Esophagus squamous epithelium (tissue), 5 donors: ENCODE measurements at regions not wholly inside any gene's neighbourhood (a gene's known extent, or its start where the extent isn't known, plus 50 kb on each side); places are given as distances from the start of the nearest gene placed in this dataset.

Experiments used
- DNase-seq: peaks from one replicate; lab custom pipeline; 2025; lab: John Stamatoyannopoulos, UW
- H3K27ac ChIP-seq, 4 donors: fragments of 200-600 bp; sonication (generic); one replicate each; pipeline ENCODE4 v1.5.1; 2016 to 2019; ENCODE audit warnings: mild to moderate bottlenecking in 1 of 4
- H3K27me3 ChIP-seq, 4 donors: fragments of 200-600 bp; sonication (generic); 1 replicate in 3 of 4; 2 replicates in 1 of 4; pipeline versions ENCODE4 v1.5.1 to v1.6.0; 2017 to 2021; ENCODE audit warnings: antibody characterized with exemption in 1 of 4
- H3K36me3 ChIP-seq, 3 donors: fragments of 200-600 bp; sonication (generic); one replicate each; pipeline ENCODE4 v1.5.1; 2016 to 2019
- H3K4me1 ChIP-seq, 3 donors: fragments of 200-600 bp; sonication (generic); one replicate each; pipeline ENCODE4 v1.5.1; 2017 to 2019
- H3K4me3 ChIP-seq, 4 donors: fragments of 200-600 bp; sonication (generic); 1 replicate in 3 of 4; 2 replicates in 1 of 4; pipeline ENCODE4 v1.5.1; 2016 to 2019; ENCODE audit warnings: mild to moderate bottlenecking in 2 of 4, moderate library complexity in 1 of 4
- H3K9me3 ChIP-seq, 3 donors: fragments of 200-600 bp; sonication (generic); one replicate each; pipeline ENCODE4 v1.5.1; 2016 to 2019
- POLR2A ChIP-seq, 4 donors: fragments of 450-650 bp; IDR thresholded peaks; one replicate each; pipeline ENCODE4 v1.6.1; 2017; ENCODE audit warnings: antibody characterized with exemption in 4 of 4, mild to moderate bottlenecking in 4 of 4, moderate library complexity in 3 of 4
- WGBS, 2 donors: methylation state at CpG; one replicate each; pipeline ENCODE4 v1.1.5; 2018; 5-methylcytosine and 5-hydroxymethylcytosine counted together
- intact Hi-C: fragments of 100-400 bp; cut with DNase I; formaldehyde crosslinking; loops from one replicate; pipeline ENCODE4 v1.15.0; 2022
- TF ChIP-seq, protein P1 (sequence below), 6 experiments: fragments of 450-650 bp in 4 of 6; fragments of 200-600 bp in 2 of 6; sonication (generic) in 2 of 6; IDR thresholded peaks; one replicate each; pipeline ENCODE4 v1.5.1; 2016 to 2019; ENCODE audit warnings: antibody characterized with exemption in 6 of 6, mild to moderate bottlenecking in 4 of 6, moderate library complexity in 4 of 6
- donor health status: DM: yes; HTN: yes; CAD: no.

DNA sequence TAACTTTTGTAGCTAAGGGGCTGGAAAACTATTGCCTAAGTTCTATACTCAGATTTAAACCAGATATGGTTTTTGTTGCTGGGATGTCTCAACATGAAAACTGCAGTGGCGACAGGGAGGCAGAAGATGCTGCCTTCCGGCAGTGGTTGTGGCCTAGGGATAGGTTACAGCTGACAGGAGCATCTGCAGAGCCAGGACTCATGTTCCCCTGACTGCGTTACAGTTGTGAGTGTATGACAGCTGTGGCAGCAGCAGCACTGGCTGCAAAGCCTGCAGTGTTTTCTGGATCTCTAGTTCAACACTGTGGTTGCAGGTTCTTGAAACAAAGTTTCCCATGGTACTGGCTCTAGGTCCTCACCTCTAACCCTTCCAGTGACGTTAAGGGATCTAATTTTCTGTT is 498.8 kb upstream of the CDH18 start:
- DNase-seq = no peak
- no peak overlapping the region for H3K27ac ChIP-seq
- intact Hi-C loops = no loop called here
- H3K4me3 ChIP-seq = no peak overlapping the region
- no peak for TF ChIP-seq POLR2A (IDR thresholded peaks at IDR 0.05)
- TF ChIP-seq, protein P1, sequence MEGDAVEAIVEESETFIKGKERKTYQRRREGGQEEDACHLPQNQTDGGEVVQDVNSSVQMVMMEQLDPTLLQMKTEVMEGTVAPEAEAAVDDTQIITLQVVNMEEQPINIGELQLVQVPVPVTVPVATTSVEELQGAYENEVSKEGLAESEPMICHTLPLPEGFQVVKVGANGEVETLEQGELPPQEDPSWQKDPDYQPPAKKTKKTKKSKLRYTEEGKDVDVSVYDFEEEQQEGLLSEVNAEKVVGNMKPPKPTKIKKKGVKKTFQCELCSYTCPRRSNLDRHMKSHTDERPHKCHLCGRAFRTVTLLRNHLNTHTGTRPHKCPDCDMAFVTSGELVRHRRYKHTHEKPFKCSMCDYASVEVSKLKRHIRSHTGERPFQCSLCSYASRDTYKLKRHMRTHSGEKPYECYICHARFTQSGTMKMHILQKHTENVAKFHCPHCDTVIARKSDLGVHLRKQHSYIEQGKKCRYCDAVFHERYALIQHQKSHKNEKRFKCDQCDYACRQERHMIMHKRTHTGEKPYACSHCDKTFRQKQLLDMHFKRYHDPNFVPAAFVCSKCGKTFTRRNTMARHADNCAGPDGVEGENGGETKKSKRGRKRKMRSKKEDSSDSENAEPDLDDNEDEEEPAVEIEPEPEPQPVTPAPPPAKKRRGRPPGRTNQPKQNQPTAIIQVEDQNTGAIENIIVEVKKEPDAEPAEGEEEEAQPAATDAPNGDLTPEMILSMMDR (IDR thresholded peaks at IDR 0.05) = no peak
- H3K4me1 ChIP-seq = no peaks in the 10 kb centered on the region
- no peaks in the 10 kb centered on the region for H3K36me3 ChIP-seq
- no peaks in the 10 kb centered on the region for H3K9me3 ChIP-seq
- WGBS, 2 donors = 64 to 78% methylated on average over 4 of the region's 4 CpGs
- H3K27me3 ChIP-seq = no peaks in the 10 kb centered on the region

GRCh38 chr5:20476016-20476415 is 488.0 kb upstream of the CDH18 start:
- H3K4me1 ChIP-seq = no peaks in the 10 kb centered on the region
- no peak overlapping the region for H3K4me3 ChIP-seq
- DNase-seq = no peak
- no peaks in the 10 kb centered on the region for H3K27me3 ChIP-seq
- TF ChIP-seq POLR2A (IDR thresholded peaks at IDR 0.05) = no peak
- TF ChIP-seq, protein P1 (IDR thresholded peaks at IDR 0.05) = no peak
- no peak overlapping the region for H3K27ac ChIP-seq
- no peaks in the 10 kb centered on the region for H3K9me3 ChIP-seq
- no peaks in the 10 kb centered on the region for H3K36me3 ChIP-seq
- WGBS, 2 donors = 86 to 93% methylated on average over 1 of the region's 1 CpG
- intact Hi-C loops = no loop called here

GRCh38 chr5:20470997-20471396 is 483.0 kb upstream of the CDH18 start:
- Histone ChIP-seq H3K36me3 (no peaks in the 10 kb centered on the region), H3K4me3 (no peak overlapping the region), H3K27me3 (no peaks in the 10 kb centered on the region), H3K27ac (no peak overlapping the region), H3K9me3 (no peaks in the 10 kb centered on the region), H3K4me1 (no peaks in the 10 kb centered on the region)
- TF ChIP-seq, protein P1 (IDR thresholded peaks at IDR 0.05) = no peak
- TF ChIP-seq POLR2A (IDR thresholded peaks at IDR 0.05) = no peak
- no peak for DNase-seq
- intact Hi-C loops = no loop called here
- 66 to 83% methylated on average over 1 of the region's 1 CpG for WGBS, 2 donors

GRCh38 chr5:20469792-20470191 is 481.8 kb upstream of the CDH18 start:
- intact Hi-C loops = no loop called here
- no peaks in the 10 kb centered on the region for H3K4me1 ChIP-seq
- TF ChIP-seq POLR2A (IDR thresholded peaks at IDR 0.05) = no peak
- TF ChIP-seq, protein P1 (IDR thresholded peaks at IDR 0.05) = no peak
- no peaks in the 10 kb centered on the region for H3K9me3 ChIP-seq
- H3K4me3 ChIP-seq = no peak overlapping the region
- H3K36me3 ChIP-seq = no peaks in the 10 kb centered on the region
- no peak for DNase-seq
- no peak overlapping the region for H3K27ac ChIP-seq
- 50 to 67% methylated on average over 2 of the region's 2 CpGs for WGBS, 2 donors
- H3K27me3 ChIP-seq = no peaks in the 10 kb centered on the region

- 76 to 78% methylated on average over 3 of the region's 3 CpGs for WGBS, 2 donors
- no peak for TF ChIP-seq POLR2A (IDR thresholded peaks at IDR 0.05)
- TF ChIP-seq, protein P1 (IDR thresholded peaks at IDR 0.05) = no peak
These were observed 481.4 kb upstream of the CDH18 start for GRCh38 chr5:20469390-20469789.

More at GRCh38 chr5:20469390-20469789, 481.4 kb upstream of the CDH18 start:
- Histone ChIP-seq H3K4me3 (no peak overlapping the region), H3K27ac (no peak overlapping the region), H3K4me1 (no peaks in the 10 kb centered on the region), H3K27me3 (no peaks in the 10 kb centered on the region), H3K9me3 (no peaks in the 10 kb centered on the region), H3K36me3 (no peaks in the 10 kb centered on the region)
- DNase-seq = no peak
- intact Hi-C loops = no loop called here
